BJ (cell line): ENCODE measurements at regions not wholly inside any gene's neighbourhood (a gene's known extent, or its start where the extent isn't known, plus 50 kb on each side); places are given as distances from the start of the nearest gene placed in this dataset.
"Not testable (repeated sequence)": the region's sequence is repeated elsewhere in the genome, so short reads cannot be mapped to it uniquely, and the experiment has no call there.

Experiments
- CTCF ChIA-PET: fragments of 350-600 bp; formaldehyde crosslinking; extraction: SDS; loops from one replicate; lab custom pipeline; 2021; ENCODE audit warnings: antibody characterized with exemption, inconsistent platforms; lab: Yijun Ruan, JAX
- POLR2A ChIA-PET: fragments of 300-600 bp; sonication (Branson Sonifier 250); formaldehyde crosslinking; extraction: SDS; loops from one replicate; lab custom pipeline; 2021; ENCODE audit warnings: antibody characterized with exemption; lab: Charles Lee
- DNase-seq: peaks from one replicate; pipeline ENCODE4 v3.0.0-alpha.2; 2011; ENCODE audit warnings: low read depth
- H3K27me3 ChIP-seq: 2 replicates; pipeline ENCODE4 v1.6.0; 2011; ENCODE audit warnings: low read length; ENCODE audit not compliant: control insufficient read depth, insufficient read depth
- H3K36me3 ChIP-seq: 2 replicates; pipeline ENCODE4 v1.5.1; 2011; ENCODE audit warnings: low read length; ENCODE audit not compliant: control insufficient read depth, insufficient read depth
- H3K4me3 ChIP-seq: 2 replicates; pipeline ENCODE4 v1.5.1; 2011; ENCODE audit warnings: low read depth, mild to moderate bottlenecking, control low read depth, low read length

GRCh38 chr9:62798884-62799850 is 1609.3 kb downstream of the SPATA31A7 start:
- H3K4me3 ChIP-seq = peak overlapping the region; percentile 73
- ChIA-PET CTCF (interaction anchor here (1.2 kb wide), 1 partner anchor 1018 kb away, joined by 6 read pairs; no protein-coding TSS in a partner anchor), POLR2A (interaction anchor here (0.6 kb wide), 1 partner anchor 1017 kb away, joined by 4 read pairs; no protein-coding TSS in a partner anchor)
- H3K27me3 ChIP-seq, H3K36me3 ChIP-seq, DNase-seq: not testable (repeated sequence)

- DNase-seq, CTCF ChIA-PET, H3K27me3 ChIP-seq, H3K36me3 ChIP-seq: not testable (repeated sequence)
- peak overlapping the region; percentile 73 for H3K4me3 ChIP-seq
- POLR2A ChIA-PET = interaction anchor here (1.1 kb wide), 1 partner anchor 1017 kb away, joined by 3 read pairs; no protein-coding TSS in a partner anchor
Measured at GRCh38 chr9:62799851-62800371, 1610.1 kb downstream of the SPATA31A7 start.

GRCh38 chr9:62800451-62801371 is 1610.9 kb downstream of the SPATA31A7 start:
- peak overlapping the region; percentile 73 for H3K4me3 ChIP-seq
- CTCF ChIA-PET, DNase-seq, H3K27me3 ChIP-seq, H3K36me3 ChIP-seq: not testable (repeated sequence)
- POLR2A ChIA-PET = interaction anchor here (1.1 kb wide), 1 partner anchor 1017 kb away, joined by 3 read pairs; no protein-coding TSS in a partner anchor

GRCh38 chr9:62801372-62801811 is 1611.6 kb downstream of the SPATA31A7 start:
- CTCF ChIA-PET, H3K27me3 ChIP-seq, DNase-seq, H3K36me3 ChIP-seq: not testable (repeated sequence)
- POLR2A ChIA-PET = interaction anchor here (1.1 kb wide), 1 partner anchor 1016 kb away, joined by 3 read pairs; no protein-coding TSS in a partner anchor
- H3K4me3 ChIP-seq = peak overlapping the region; percentile 73

- DNase-seq = peak; percentile 28
- H3K27me3 ChIP-seq, H3K36me3 ChIP-seq, POLR2A ChIA-PET, CTCF ChIA-PET: not testable (repeated sequence)
- peak overlapping the region; percentile 73 for H3K4me3 ChIP-seq
Measured at GRCh38 chr9:62801961-62802718, 1612.3 kb downstream of the SPATA31A7 start.

- CTCF ChIA-PET, POLR2A ChIA-PET, DNase-seq, H3K27me3 ChIP-seq, H3K36me3 ChIP-seq: not testable (repeated sequence)
- peak overlapping the region; percentile 73 for H3K4me3 ChIP-seq
Measured at GRCh38 chr9:62802719-62803079, 1612.9 kb downstream of the SPATA31A7 start.

GRCh38 chr9:62803099-62803498 is 1613.3 kb downstream of the SPATA31A7 start:
- DNase-seq, H3K27me3 ChIP-seq, H3K4me3 ChIP-seq, CTCF ChIA-PET, POLR2A ChIA-PET, H3K36me3 ChIP-seq: not testable (repeated sequence)

- H3K36me3 ChIP-seq, POLR2A ChIA-PET, H3K27me3 ChIP-seq, H3K4me3 ChIP-seq, CTCF ChIA-PET, DNase-seq: not testable (repeated sequence)
Measured at GRCh38 chr9:62804314-62804713, 1614.5 kb downstream of the SPATA31A7 start.

GRCh38 chr9:62807424-62807823 is 1617.6 kb downstream of the SPATA31A7 start:
- POLR2A ChIA-PET, CTCF ChIA-PET, H3K36me3 ChIP-seq, H3K4me3 ChIP-seq, H3K27me3 ChIP-seq, DNase-seq: not testable (repeated sequence)

GRCh38 chr9:62808081-62808480 is 1618.2 kb downstream of the SPATA31A7 start:
- H3K27me3 ChIP-seq, CTCF ChIA-PET, H3K36me3 ChIP-seq, POLR2A ChIA-PET, H3K4me3 ChIP-seq, DNase-seq: not testable (repeated sequence)

GRCh38 chr9:62810318-62810717 is 1620.5 kb downstream of the SPATA31A7 start:
- POLR2A ChIA-PET, H3K36me3 ChIP-seq, DNase-seq, H3K4me3 ChIP-seq, CTCF ChIA-PET, H3K27me3 ChIP-seq: not testable (repeated sequence)
